GM12873 (cell line): ENCODE measurements at regions not wholly inside any gene's neighbourhood (a gene's known extent, or its start where the extent isn't known, plus 50 kb on each side); places are given as distances from the start of the nearest gene placed in this dataset.

ENCODE experiments used
- CTCF ChIP-seq: IDR thresholded peaks from 2 replicates; pipeline ENCODE4 v1.5.1; 2012; ENCODE audit warnings: low read depth, mild to moderate bottlenecking, moderate library complexity, low read length, control low read depth; ENCODE audit not compliant: insufficient read depth; ENCODE audit errors: missing control alignments

GRCh38 chr2:52429171-52429570, 1338.4 kb upstream of the CHAC2 start:
- TF ChIP-seq CTCF, result no peak

- TF ChIP-seq CTCF, result no peak
Observed at GRCh38 chr2:52428224-52428623, 1339.4 kb upstream of the CHAC2 start.

DNA sequence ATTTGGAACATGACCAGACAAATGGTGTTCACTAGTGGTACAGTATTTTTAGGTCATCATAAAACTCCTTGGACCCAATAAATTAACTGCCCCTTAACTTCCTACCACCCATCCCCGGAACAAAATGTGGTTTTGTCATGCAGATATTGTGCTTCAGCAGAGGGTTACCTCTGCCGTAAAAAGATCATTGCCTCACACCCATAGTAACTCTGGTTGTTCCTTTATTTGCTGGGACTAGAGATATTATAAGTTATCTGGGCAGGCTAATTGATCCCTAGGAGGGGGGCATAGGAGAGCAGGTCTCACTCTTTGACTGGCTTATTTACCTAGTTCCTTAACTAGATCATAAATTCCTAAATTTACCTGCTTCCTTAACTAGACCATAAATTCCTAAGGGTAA, 1343.9 kb upstream of the CHAC2 start:
- no peak for TF ChIP-seq CTCF

DNA sequence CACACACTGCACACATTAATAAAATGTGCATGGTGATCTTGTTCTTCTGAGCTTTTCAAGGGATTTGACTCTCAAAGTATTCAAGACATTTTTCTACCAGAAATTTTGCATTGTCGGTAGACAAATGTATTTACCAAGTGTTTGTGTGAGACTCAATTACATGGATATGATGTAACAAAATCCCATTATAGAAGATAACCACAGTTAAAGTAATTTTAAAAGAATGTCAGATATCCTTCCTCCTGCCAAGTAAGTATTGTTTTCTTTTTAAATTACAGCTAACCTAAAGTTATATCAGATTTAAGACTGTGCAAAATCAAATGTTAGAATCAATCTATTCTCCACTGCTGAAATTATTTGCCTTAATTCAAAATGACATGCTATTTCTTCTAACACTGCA, 1344.5 kb upstream of the CHAC2 start:
- no peak for TF ChIP-seq CTCF

DNA sequence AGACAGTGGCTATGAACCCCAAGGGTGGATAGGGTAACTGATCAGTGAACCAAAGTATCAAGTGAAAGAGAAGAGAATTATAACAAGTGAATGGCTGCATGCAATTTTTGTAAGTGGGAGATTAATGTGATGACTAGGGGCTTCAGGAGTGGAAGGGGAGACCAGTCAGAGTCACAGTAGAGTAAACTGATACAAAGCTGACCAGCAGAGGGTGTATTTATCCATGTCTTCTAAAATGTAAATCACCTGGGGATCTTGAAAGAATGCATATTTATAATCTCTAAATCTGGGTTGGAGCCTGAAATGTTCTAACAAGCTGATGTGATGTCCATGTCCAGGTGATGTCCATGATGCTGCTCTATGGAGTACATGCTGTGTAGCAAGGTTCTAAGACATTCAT, 1351.3 kb upstream of the CHAC2 start:
- no peak for TF ChIP-seq CTCF

GRCh38 chr2:52414561-52415295, 1352.9 kb upstream of the CHAC2 start:
- no peak for TF ChIP-seq CTCF

GRCh38 chr2:52405980-52406379, 1361.6 kb upstream of the CHAC2 start:
- TF ChIP-seq CTCF, result no peak
